ENCODE measurements at regions not wholly inside any gene's neighbourhood (a gene's known extent, or its start where the extent isn't known, plus 50 kb on each side); places are given as distances from the start of the nearest gene placed in this dataset.

DNA sequence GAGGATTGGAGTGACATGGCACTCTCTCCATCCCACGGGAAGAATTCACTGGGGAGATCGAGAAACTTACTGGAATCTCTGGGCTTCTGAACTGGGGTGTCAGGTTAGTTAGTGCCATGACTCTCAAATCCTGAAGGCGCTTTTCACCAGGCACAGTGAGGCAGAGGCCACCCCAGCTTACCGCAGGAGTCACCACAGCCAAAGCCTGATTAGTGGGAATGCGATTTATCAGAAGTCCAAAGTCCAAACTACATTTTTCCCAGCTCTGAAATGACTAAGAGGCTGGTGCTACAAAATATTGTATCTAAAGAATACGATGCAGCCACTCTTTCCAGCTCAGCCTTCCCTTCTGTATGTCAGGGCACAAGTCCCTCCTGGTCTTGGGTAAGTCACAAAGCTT lies 334.8 kb upstream of the SHH start:
- FAIRE-seq, result no peak

DNA sequence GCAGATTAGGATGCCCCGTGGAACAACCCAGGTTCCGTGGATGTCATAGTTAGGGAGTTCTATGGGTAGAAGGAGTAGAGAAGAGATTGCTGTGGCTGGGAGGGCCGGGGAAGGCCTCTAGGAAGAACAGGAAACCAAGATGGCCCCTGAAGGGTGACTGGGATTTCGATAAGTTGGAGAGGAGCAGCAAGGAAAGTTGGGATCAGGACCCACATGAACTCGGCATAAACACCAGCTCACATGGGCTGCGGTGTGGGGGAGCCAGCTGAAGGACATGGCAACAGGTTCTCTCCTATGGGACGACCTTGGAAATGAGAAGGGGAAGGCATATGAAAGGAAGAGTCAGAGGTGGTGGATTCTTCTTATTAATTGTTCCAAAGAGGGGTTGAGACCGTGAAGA lies 333.7 kb upstream of the SHH start:
- no peak for FAIRE-seq

DNA sequence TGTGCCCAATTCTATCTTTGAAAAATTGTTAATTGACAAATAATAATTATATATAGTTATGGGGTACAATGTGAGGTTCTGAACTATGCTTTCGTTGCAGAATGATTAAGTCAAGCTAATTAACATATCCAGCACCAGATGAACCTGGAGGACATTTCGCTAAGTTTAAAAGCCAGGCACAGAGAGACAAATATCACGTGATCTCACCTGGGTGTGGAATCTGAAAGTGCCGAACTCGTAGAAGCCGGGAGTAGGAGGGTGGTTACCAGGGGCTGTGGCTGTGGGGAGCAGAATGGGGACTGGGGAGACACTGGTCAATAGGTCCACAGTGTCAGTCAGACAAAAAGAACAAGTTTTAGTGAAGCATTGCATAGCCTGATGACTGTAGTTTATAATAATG lies 332.9 kb upstream of the SHH start:
- no peak for FAIRE-seq

DNA sequence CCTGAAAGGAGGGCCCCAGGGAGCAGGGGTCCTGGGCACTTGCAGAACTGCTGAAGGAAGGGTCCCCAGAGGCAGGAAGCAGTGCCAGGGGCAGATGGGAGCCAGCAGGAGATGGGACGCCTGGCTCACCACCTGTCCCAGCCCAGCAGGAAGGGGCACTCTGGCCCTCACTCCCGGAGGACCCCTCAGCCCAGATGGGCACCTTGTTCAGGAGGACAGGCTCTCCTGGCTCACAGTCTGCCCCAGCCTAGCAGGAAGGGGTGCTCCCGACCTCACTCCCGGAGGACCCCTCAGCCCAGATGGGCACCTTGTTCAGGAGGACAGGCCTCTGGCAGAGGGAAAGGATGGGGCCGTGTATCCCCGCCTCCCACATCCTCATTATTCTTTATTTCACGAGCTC lies 331.4 kb upstream of the SHH start:
- FAIRE-seq, result no peak

DNA sequence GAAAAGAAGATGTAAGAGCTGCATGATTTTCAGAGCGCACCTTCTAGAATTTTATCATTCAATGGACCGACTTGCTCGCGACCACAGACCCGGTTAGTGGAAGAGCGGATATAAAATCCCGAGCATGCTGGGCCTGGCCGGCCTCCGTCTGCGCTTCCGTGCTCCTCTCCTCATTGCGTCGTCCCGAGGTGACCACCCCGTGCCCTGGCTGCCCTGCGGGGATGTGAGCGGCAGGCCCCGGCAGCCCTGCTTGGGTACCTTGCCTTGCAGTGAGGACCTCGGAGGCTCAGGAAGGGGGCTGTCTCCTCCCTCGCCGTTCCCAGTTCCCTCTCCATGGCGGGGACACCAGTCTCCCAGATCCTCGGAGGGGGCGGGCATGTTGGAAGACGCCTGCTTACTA lies 330.9 kb upstream of the SHH start:
- FAIRE-seq, result no peak

DNA sequence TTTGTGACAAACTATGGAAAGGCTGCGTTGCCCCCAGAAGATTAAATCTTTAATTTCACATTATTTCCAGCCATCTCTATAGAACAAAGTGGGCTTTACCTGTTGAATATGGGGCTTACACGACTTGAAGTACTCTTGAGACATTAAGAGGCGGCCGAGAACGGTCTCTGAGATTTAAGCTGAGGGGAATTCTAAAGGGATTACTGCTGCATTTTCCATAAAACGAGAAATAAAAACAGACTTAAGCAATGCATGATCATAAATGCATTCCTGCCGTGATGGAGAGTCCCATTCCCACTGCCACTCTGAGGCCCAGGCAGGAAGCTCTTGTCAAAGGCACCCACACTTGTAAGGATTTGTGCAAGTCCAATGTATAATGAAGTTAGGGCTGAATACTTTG lies 329.7 kb upstream of the SHH start:
- FAIRE-seq, result no peak

DNA sequence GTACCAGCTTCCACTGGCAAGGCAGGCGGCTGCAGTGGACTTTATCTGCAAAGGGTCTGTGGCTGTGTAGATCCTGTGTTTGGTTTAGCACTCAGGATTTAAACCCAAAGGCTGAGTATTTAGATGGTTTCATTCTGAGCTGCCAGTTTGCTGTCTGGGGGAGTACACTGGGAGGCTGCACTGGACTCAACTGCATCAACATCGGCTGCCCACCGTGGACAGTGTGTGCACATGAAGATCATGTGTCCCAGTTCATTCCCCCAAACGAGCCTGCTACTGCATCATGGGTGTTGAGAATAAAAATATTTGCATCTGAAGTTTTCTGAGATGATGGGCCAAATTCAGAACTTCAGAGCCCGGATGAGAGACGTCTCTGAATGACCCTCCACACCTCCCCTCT lies 328.6 kb upstream of the SHH start:
- FAIRE-seq, result no peak

DNA sequence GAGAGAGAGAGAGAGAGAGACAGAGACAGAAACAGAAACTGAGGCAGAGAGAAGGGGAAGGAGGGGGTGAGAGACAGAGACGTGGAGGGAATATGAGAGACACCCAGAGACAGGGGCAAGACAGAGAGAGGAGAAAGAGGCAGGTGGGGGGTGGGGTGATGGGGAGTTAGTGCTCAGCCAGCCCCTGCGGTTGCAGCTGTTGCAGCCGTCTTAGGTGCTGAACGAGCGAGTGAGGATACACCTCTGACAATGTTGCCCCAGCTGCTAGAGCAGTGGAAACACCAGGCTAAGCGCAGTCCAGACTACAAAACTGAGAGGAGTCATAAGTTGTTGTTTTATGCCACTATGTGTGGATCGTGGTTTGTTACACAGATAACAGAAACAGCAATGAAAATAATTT lies 328.2 kb upstream of the SHH start:
- FAIRE-seq, result no peak

DNA sequence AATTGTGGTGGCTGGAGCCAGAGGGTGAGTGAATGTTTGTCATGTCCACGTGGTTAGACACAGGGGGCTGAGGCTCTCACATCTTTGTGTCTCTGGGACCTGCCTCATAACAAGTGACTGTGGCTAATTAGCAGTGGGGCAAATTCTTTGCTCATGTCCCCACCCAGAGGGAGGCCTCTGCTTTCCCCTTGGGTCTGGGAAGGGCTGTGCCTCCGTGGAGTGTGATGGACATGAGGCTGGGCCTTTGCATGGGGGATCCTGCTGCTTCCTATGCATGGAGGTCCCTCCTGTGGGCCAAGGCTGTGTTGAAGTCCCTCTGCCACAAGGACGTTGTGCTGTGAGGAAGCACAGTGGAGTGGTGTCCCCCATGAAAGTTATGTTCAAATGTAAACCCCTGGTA lies 327.4 kb upstream of the SHH start:
- FAIRE-seq, result no peak

DNA sequence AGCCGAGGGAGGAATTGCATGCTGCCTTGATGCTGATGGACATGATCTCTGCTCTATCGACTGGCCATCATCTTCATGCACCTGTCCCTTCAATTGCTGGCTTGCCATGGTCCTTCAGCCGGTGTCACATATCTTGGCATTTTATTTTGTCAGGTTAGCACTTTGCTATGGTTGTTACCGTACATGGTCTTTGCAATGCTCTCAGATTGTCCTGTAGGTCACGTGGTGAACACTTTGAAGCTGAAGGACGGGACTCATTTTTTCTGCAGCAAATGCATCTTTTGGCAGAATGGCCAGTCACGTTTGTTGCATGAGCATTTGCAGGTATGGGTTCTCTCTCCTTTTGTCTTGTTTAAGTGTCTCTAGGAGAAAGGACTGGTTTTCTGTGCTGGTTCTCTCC lies 326.8 kb upstream of the SHH start:
- no peak for FAIRE-seq

DNA sequence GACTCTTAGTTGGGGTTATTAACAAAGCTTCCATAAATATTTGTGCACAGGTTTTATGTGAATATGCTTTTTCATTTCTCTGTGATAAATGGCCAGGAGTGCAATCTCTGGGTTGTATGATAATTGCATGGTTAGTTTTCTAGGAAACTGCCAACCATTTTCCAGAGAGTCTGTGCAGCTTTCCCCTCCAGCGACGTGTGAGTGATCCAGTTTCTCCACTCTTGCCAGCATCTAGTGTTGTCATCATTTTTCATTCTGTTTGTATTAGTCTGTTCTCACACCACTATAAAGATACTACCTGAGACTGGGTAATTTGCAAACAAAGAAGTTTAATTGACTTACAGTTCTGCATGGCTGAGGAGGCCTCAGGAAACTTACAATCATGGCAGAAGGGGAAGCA lies 319.6 kb upstream of the SHH start:
- no peak for FAIRE-seq

DNA sequence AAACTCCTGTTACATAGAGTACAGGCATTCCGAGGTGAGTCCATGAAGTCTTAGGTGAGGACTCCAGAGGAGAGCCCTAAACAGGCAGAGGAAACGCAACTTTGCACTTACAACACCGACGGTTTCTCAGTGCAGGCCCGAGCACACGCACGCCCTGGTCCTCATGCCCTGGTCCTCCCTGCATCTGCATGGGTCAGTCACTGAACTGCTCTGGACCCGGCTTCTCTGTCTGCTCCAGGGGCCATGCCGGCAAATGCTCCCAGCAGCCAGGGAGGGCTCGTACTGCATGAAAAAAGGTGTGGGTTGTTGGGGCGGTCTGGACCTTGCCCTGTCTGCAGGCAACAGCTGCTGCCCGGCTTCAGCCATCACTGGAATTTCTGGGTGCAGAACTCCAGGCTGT lies 317.3 kb upstream of the SHH start:
- FAIRE-seq, result no peak

DNA sequence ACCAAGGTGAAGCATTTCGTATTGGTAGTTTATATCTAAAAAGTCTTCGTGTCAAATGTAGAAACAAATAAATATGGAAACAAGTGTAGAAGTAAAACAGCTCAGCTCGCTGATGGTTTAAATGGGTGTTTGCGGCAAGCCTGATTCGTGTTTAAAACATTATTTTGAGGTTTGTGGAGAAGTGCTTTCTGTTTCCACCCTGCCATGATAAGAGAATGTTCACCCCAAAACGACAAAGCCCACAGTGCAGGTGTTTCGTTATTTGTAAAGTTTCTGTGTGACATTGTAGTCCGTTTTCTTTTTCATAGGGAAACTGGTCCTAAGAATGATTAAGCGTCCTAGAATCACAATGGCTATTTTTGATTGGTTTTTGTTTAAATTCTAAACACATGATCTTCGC lies 316.2 kb upstream of the SHH start:
- no peak for FAIRE-seq

DNA sequence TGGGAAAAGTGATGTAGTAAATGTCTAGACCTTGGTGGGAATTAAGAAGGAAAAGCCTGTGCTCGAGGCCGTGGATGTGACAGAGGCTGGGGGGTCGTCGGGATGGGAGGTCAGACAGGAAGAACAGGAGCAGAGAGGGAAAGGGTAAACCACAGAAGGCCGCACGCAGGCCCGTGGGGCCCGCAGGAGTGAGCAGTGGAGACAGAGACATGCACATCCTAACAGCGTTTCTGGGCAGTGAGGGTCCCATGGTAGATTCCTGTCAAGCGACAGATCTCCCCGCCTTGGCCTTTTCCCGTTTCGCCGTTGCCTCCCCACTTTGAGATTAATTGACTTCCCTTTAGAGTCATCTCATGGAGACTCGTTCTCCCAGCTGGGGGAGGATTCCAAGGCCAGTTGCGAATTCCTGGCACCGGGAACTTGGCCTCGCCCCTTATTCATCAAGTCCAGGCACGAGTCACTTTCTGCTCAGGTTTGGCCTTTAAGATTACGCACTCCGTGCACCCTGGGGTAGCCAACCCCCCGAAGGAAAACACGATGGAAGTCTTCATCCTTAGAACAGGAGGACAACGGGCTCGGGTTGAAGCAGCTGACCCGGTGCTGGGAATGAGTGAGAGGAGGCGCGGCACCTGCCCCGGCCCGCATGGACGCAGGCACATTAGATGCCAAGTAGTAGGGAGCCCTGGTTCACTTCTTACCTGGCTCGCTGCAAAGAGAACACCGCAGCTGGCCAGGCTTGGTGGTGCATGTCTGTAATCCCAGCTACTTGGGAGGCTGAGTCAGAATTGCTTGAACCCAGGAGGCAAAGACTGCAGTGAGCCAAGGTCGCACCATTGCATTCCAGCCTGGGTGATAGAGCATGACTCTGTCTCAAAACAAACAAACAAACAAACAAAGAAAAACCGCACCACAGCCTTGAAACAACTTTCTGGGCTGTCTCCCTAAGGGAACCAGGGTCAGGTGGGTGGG lies 315.2 kb upstream of the SHH start:
- no peak for FAIRE-seq

DNA sequence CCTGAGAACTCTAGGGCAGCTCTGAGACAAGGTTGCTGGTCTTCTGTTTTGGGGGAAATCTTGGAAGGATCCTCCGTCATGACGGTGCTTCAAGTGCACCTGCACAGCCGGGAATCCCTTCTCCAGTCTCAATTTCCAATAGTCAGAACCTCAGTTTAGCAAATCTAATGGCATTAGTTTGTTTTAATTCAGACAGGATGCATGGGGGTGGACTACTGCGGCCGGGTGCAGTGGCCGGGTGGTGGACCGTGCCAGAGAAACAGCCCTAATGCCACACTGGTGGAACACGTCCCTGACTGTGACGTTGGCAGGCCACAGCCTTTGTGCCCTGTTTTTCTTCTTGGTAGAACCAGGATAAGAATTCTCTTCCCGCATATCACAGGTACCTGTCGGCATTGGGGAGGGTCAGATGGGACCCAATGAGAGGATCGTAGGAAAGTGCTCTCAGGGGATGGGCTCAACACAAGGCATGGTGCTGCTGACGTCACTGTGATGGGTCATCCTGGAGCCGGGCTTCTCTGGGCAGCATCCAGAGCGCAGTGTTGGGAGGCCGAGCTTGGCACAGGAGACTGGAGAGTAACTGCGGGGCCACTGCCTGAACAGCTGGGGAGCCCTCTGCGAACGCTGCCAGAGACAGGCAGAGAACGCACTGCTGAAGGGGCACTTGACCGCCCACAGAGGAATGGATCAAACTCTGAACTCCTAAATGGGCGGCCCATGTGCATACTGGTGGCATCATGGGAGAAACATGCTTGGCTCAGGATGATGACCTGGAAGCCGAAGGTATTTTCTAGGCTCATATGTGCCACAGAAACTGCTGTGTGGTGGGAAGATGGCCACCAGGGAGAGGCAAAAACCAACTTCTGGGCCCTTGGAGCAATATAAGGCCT lies 313.8 kb upstream of the SHH start:
- FAIRE-seq, result no peak

DNA sequence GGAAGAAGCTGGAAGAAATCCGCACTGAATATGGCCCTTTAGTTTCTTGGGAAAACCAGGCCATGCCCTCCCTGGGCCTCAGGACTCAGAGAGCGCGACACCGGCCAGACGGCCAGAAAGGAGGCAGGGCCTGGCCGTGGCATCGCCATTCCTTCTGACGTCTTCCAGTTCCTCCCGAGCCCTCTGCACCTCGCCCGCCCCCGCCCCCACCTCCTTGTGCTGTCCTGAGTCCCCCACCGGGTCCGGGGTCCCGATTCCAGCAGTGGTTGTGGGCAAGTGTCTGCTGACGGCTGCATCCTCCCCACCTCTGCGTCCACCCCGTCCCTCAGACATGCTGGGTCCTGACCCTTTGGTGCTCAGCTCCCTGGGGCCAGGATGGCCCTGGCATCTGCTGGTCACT lies 312.1 kb upstream of the SHH start:
- no peak for FAIRE-seq

DNA sequence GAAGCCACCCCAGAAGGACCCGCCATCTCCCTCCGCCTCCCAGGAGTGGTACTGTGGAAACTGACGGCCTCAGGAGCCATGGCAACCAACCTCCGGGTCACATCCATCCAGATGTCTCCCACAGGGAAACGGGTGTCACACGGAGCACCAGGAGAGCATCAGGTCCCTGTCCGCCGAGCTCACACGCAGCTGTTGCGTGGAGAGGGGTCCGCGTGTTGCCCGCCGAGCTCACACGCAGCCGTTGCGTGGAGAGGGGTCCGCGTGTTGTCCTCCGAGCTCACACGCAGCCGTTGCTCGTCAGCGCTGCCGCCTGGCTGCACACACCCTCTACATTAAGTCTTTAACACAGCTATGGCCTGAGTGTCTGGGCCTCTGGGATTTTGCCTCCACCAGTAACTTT lies 311.1 kb upstream of the SHH start:
- FAIRE-seq, result no peak

DNA sequence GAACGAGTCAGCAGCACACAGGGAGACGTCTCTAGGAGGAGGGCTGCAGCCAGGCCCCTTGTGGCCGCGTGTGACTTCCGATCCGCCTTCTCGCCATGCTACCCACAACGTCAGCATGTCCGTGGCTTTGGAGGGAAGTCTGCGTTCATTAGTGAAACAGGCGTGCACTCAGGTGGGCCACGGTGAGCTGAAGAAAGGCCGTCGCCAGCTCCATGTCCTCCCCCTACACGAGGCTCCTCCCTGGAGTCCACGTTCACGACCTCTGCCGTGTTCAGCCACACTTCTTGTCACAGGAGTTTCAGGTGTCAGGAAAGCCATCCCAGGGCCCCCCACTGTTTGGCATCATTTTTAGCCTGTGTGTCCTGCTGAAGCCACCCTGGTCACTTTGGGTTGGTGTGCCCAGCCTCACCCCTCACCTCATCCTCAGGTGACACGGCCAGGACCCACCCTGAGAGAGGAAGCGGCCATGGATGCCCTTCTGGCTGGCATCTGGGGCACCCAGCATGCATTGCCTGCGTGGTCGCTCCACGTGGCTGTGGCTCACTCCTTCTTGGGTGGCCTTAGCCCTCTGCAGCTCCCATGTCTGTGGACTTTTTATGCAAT lies 310.6 kb upstream of the SHH start:
- no peak for FAIRE-seq

DNA sequence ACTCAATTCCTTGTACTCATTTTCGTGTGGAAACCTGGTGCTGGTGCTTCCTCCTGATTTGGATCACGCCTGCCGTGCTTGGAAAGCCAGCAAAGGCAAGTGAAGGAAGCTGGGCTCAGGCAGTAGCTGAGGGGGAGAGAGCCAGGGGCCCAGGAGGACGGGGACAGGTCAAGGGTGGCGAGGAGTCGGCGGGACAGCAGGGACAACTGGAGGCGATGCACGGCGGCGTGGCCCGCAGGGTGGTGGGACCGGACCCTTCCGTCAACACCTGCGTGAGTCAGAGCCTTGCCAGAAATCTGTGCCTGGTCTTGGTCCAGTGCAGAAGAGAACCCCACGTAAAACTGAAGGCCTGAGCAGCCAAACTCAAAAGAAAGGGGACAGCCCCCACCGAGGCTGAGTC lies 309.7 kb upstream of the SHH start:
- FAIRE-seq, result no peak

DNA sequence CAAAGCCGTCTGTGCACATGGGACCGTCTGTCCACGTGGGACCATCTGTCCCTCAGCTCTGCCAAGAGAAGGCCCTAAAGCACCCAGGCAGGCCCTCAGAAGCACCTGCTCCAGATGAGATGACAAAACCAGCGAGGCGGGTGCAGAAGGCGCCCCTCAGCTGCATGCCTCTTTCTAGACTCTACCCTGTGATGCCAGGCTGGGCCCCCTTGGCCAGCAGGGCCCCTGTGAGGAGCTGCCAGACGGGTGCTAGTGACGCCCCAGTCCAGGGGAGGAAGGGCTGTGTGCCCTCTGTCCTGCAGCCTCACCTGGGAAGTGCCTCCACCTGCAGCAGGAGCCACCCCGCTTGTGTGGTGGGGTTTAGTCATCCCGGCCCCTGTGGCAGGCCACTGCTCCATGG lies 309.2 kb upstream of the SHH start:
- FAIRE-seq, result no peak

DNA sequence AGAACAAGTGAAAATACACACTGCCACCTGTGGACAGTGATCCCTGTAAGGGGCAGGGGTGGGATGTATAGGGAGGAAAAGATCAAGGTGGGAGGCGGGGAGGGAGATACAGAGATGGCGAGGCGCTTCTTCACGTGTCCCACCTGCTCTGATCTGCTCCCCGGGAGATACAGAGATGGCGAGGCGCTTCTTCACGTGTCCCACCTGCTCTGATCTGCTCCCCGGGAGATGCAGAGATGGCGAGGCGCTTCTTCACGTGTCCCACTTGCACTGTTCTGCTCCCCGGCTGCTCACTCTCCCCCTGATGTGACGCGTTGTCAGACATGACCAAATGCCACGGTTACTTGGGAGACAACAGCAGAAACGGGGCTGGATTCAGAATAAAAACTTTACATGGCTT lies 308.3 kb upstream of the SHH start:
- FAIRE-seq, result no peak

DNA sequence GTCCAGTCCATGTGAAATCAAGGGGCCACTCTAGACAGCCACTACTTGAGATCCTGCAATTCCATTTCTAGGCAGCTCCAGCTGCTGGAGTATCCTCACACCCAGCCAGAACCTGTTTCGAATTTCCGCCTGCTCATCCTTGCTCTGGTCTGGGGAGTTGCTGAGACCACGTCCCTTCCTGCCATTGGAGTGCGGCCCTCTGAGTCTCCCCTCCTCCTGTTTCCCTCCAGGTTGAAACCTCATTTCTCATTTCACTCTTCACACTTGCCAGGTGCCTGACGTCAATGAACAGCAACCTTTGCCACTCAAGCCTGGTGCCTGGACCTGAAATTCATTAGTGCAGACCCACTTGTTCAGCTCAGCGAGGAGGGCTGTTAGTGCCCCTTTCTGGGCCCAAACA lies 307.5 kb upstream of the SHH start:
- FAIRE-seq, result no peak

DNA sequence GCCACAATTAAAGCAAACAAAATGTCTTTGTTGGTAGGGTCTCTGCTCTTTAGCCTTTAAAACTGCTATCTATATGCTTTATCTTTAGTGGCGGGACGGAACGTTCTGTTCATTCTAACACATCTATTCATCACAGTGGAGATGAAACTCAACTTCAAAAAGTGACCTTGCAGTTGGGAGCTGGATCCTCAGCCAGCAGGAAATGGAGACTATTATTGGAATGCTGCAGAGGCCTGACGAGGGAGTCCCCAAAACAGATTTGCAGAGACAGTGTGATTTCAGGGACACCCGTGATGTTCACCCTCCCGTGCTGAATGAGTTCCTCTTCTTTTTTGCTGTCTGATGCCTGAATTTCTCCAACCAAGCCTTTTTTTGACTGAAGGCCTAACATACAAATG lies 306.0 kb upstream of the SHH start:
- no peak for FAIRE-seq

Data from TTC549 (cell line).